ENCODE measurements at regions not wholly inside any gene's neighbourhood (a gene's known extent, or its start where the extent isn't known, plus 50 kb on each side); places are given as distances from the start of the nearest gene placed in this dataset.

GRCh38 chr10:60497364-60497763, 107.7 kb upstream of the ANK3 start:
- Histone ChIP-seq H3K4me3 (ENCODE audit: low read depth in 1 of 2, low read length in 1 of 2) (no peak overlapping the region), H3K4me1 (ENCODE audit: control insufficient read depth in 1 of 2, insufficient read depth in 1 of 2, low read depth in 1 of 2, low read length in 1 of 2) (no peaks in the 10 kb centered on the region), H3K27ac (no peak overlapping the region), H3K9me3 (no peaks in the 10 kb centered on the region), H3K36me3 (no peaks in the 10 kb centered on the region), H3K27me3 (no peaks in the 10 kb centered on the region)
- TF ChIP-seq CTCF (IDR thresholded peaks at IDR 0.05): no peak

GRCh38 chr10:60496181-60496580, 106.5 kb upstream of the ANK3 start:
- no peak overlapping the region for H3K4me3 ChIP-seq (ENCODE audit: low read depth in 1 of 2, low read length in 1 of 2)
- TF ChIP-seq CTCF (IDR thresholded peaks at IDR 0.05): no peak
- H3K9me3 ChIP-seq: no peaks in the 10 kb centered on the region
- H3K36me3 ChIP-seq: no peaks in the 10 kb centered on the region
- no peak overlapping the region for H3K27ac ChIP-seq
- no peaks in the 10 kb centered on the region for H3K27me3 ChIP-seq
- no peaks in the 10 kb centered on the region for H3K4me1 ChIP-seq (ENCODE audit: control insufficient read depth in 1 of 2, insufficient read depth in 1 of 2, low read depth in 1 of 2, low read length in 1 of 2)

- Histone ChIP-seq H3K36me3 (no peaks in the 10 kb centered on the region), H3K27ac (no peak overlapping the region), H3K9me3 (no peaks in the 10 kb centered on the region), H3K27me3 (no peaks in the 10 kb centered on the region), H3K4me3 (ENCODE audit: low read depth in 1 of 2, low read length in 1 of 2) (no peak overlapping the region), H3K4me1 (ENCODE audit: control insufficient read depth in 1 of 2, insufficient read depth in 1 of 2, low read depth in 1 of 2, low read length in 1 of 2) (no peaks in the 10 kb centered on the region)
- TF ChIP-seq CTCF (IDR thresholded peaks at IDR 0.05): no peak
These were observed 105.8 kb upstream of the ANK3 start for GRCh38 chr10:60495338-60496055.

GRCh38 chr10:60494774-60495173, 105.1 kb upstream of the ANK3 start:
- H3K4me1 ChIP-seq (ENCODE audit: control insufficient read depth in 1 of 2, insufficient read depth in 1 of 2, low read depth in 1 of 2, low read length in 1 of 2): no peaks in the 10 kb centered on the region
- TF ChIP-seq CTCF (IDR thresholded peaks at IDR 0.05): no peak

GRCh38 chr10:60491162-60491561, 101.5 kb upstream of the ANK3 start:
- no peak for TF ChIP-seq CTCF (IDR thresholded peaks at IDR 0.05)
- H3K27ac ChIP-seq: no peak overlapping the region
- no peaks in the 10 kb centered on the region for H3K9me3 ChIP-seq

More at GRCh38 chr10:60494774-60495173, 105.1 kb upstream of the ANK3 start:
- H3K4me3 ChIP-seq (ENCODE audit: low read depth in 1 of 2, low read length in 1 of 2): no peak overlapping the region
- no peak overlapping the region for H3K27ac ChIP-seq
- H3K27me3 ChIP-seq: no peaks in the 10 kb centered on the region
- H3K9me3 ChIP-seq: no peaks in the 10 kb centered on the region
- no peaks in the 10 kb centered on the region for H3K36me3 ChIP-seq

More at GRCh38 chr10:60491162-60491561, 101.5 kb upstream of the ANK3 start:
- H3K36me3 ChIP-seq: no peaks in the 10 kb centered on the region
- no peak overlapping the region for H3K4me3 ChIP-seq (ENCODE audit: low read depth in 1 of 2, low read length in 1 of 2)
- no peaks in the 10 kb centered on the region for H3K27me3 ChIP-seq
- no peaks in the 10 kb centered on the region for H3K4me1 ChIP-seq (ENCODE audit: control insufficient read depth in 1 of 2, insufficient read depth in 1 of 2, low read depth in 1 of 2, low read length in 1 of 2)
